Astrocyte of the spinal cord (primary cell): ENCODE measurements at regions not wholly inside any gene's neighbourhood (a gene's known extent, or its start where the extent isn't known, plus 50 kb on each side); places are given as distances from the start of the nearest gene placed in this dataset.
A peak's percentile ranks its signal among the peaks of the same experiment; 100 is the strongest.

ENCODE experiments used
- DNase-seq: peaks from one replicate; pipeline ENCODE4 v3.0.0; 2011; ENCODE audit warnings: low read depth, low spot score
- H3K4me3 ChIP-seq: 2 replicates; pipeline ENCODE4 v1.5.1; 2011; ENCODE audit warnings: low read depth, mild to moderate bottlenecking, low read length, moderate library complexity
- in situ Hi-C: cut with HindIII; loops from 2 replicates; pipeline ENCODE4 v1.10.0; 2017; ENCODE audit warnings: low sequenced_read_pairs
- TF ChIP-seq, protein P1 (sequence below): IDR thresholded peaks from 2 replicates; pipeline ENCODE4 v1.5.1; 2012; ENCODE audit warnings: low read depth, mild to moderate bottlenecking, low read length, inconsistent platforms

DNA sequence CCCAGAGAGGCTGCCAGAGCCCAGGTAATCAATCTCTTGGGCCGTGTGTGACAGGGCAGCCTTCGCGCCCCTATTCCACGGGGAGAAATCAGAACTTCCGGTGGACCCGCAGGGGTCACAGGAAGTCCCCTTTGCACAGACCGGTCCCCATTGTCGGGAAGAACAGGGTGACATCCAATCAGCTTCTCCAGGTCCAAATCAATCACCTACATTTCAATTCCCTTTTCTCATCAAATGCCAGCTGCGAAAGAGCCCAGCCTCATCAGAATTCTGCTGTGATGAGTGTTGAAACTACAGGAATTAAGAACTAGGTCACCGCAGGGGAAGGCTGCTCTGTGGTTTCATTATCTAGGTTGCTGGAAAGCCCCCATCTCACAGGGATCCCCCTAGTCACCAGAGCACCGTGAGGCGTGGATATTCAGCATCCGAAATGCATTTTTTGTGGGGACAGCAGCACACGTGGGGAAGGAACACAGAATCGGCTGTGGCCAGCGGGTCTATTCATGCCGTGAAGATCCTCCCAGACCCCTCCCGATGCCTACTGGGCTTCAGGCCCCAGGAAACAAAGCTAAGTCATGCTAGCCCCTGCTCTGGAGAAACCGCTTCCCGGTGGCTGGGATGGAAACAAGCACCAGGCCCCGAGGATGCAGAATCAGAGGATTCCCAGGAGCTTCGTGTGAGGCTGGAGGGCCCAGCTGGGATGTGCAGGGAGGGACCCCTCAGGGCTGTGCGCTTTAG, 193.7 kb upstream of the ID2 start:
- TF ChIP-seq, protein P1, sequence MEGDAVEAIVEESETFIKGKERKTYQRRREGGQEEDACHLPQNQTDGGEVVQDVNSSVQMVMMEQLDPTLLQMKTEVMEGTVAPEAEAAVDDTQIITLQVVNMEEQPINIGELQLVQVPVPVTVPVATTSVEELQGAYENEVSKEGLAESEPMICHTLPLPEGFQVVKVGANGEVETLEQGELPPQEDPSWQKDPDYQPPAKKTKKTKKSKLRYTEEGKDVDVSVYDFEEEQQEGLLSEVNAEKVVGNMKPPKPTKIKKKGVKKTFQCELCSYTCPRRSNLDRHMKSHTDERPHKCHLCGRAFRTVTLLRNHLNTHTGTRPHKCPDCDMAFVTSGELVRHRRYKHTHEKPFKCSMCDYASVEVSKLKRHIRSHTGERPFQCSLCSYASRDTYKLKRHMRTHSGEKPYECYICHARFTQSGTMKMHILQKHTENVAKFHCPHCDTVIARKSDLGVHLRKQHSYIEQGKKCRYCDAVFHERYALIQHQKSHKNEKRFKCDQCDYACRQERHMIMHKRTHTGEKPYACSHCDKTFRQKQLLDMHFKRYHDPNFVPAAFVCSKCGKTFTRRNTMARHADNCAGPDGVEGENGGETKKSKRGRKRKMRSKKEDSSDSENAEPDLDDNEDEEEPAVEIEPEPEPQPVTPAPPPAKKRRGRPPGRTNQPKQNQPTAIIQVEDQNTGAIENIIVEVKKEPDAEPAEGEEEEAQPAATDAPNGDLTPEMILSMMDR: no peak
- peak; percentile 32 for DNase-seq
- in situ Hi-C loops: no loop called here
- no peak overlapping the region for H3K4me3 ChIP-seq

DNA sequence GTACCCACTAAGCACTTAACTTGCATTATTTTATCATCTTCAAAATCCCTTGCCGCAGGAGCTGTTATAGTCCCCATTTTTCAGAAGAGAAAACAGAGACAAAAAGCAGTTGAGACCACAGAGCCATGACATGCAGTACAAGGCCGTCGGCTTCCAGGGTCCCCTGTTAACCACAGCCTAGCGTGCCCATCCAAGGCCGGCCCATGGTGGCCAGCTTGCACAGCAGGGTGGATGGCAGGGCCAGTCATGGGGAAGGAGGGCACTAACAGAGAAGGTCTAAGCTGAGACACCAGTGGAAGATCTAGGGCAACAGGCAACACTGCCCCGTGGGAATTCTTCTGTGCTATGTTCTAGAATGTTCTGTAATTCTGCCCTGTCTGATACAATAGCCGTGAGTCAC, 192.6 kb upstream of the ID2 start:
- in situ Hi-C loops: no loop called here
- H3K4me3 ChIP-seq: no peak overlapping the region
- no peak for DNase-seq
- TF ChIP-seq, protein P1: no peak

DNA sequence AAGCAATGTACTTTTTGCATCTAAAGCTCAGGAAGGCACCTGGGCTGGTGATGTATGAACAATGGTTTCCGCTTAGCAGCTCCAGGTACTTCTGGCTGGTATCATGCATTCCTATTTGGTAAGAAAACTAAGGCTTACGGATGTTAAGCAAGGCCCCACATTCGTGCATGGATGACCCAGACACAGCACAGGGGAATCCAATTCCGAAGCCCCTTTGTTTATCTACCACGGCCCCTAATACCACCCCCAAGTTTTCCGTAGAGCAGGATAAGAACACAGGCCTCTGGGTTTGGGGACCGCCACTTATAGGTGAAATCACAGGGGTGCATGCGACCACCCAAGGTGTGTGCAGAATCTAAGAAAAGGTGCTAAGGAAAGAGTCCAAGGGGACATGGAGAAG, 192.1 kb upstream of the ID2 start:
- H3K4me3 ChIP-seq: no peak overlapping the region
- TF ChIP-seq, protein P1: no peak
- no peak for DNase-seq
- in situ Hi-C loops: no loop called here

DNA sequence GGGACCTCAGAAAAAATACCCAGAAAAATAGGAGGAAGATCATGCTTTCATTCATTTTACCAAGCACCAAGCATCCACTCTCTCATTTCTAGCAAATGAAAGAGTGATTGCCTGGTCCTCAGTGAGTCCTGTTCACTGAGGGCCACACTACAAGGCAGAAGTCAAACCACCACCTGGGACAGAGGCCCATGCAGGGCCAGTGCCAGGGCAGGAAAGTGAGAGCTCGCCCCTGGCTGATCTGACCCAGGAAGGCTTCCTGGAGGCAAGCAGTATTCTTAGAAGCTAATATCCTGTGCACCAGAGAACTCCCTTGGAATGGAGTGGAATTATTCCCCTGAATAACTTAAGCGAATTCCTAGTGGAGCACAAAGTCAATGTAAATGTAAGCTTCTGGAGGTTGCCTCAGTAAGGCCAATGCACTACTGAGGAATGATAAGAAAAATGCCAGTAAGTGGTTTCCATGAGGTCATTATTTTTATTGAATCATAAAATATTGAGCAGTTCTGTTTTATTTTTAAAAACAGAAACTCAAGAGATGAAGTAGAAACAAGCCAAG, 191.6 kb upstream of the ID2 start:
- in situ Hi-C loops: no loop called here
- H3K4me3 ChIP-seq: no peak overlapping the region
- no peak for DNase-seq
- TF ChIP-seq, protein P1: no peak

DNA sequence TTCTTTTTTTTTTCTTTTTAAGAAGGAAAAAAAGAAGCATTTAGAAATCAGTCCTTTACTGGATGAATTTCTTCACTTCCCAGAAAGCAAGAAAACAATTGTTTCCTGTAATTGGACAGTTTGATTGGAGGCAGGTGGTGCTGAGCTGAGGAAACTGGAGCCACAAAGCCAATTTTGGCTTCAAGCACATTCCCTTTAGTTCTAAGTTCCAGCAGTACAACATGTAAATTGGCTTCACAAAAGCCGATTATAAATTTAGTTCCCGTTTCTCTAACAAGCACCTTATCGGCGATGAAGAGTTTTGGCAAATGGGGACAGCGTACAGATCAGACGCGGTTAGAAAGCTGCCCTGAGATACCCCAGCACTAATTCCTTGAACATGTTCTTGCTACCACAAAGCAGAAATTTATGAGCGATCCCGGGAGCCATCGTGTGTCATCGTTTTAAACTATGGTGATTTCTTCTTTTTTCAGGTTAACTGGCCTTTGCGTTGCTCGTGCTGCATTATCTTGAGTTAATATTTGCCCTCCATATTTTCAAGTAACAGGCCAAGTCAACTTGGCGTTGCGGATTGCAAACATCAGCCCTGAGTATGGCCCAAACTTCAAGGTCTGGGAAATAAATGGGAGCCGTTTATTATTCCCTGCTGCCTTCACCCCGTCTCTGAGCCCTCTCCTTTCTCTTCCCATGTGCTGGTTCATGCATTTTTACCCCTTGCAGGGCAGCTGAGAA, 190.4 kb upstream of the ID2 start:
- H3K4me3 ChIP-seq: no peak overlapping the region
- in situ Hi-C loops: no loop called here
- TF ChIP-seq, protein P1: no peak
- no peak for DNase-seq

DNA sequence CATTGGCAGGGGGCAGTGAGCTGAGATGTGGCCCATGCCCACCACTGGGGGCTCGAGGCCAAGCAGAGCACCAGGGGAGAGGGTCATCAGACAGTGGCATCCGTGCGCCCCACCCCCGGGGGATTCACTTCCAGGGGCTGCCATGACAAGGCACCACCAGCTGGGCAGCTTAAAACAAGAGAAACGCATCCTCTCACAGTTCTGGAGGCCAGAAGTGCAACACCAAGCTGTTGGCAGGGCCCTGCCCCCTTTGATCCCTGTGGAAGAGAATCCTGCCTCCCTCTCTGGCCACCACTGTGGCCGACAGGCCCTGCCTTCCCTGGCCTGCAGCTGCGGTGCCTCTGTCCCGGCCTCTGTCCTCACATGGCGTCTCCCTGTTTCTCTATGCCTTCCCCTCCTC, 187.7 kb upstream of the ID2 start:
- no peak for DNase-seq
- TF ChIP-seq, protein P1: no peak
- no peak overlapping the region for H3K4me3 ChIP-seq
- in situ Hi-C loops: no loop called here
